Esophagus muscularis mucosa (tissue), 4 donors: ENCODE measurements at regions not wholly inside any gene's neighbourhood (a gene's known extent, or its start where the extent isn't known, plus 50 kb on each side); places are given as distances from the start of the nearest gene placed in this dataset.

Source experiments
- DNase-seq: peaks from one replicate; pipeline ENCODE4 v3.0.0-alpha.2; 2017; ENCODE audit errors: extremely low spot score
- H3K27ac ChIP-seq, 4 donors: fragments of 200-600 bp; sonication (generic); replicated peaks in 1 of 4; 1 replicate in 3 of 4; 2 replicates in 1 of 4; pipeline ENCODE4 v1.5.1; 2016 to 2019; ENCODE audit warnings: mild to moderate bottlenecking in 1 of 4
- H3K27me3 ChIP-seq, 4 donors: fragments of 200-600 bp; sonication (generic); one replicate each; pipeline versions ENCODE4 v1.5.1 to v1.6.0; 2016 to 2019
- H3K36me3 ChIP-seq, 4 donors: fragments of 200-600 bp; sonication (generic); one replicate each; pipeline ENCODE4 v1.5.1; 2016 to 2019
- H3K4me1 ChIP-seq, 4 donors: fragments of 200-600 bp; sonication (generic); one replicate each; pipeline ENCODE4 v1.5.1; 2016 to 2019
- H3K4me3 ChIP-seq, 4 donors: fragments of 200-600 bp; sonication (generic); 1 replicate in 2 of 4; 2 replicates in 2 of 4; pipeline ENCODE4 v1.5.1; 2016 to 2019; ENCODE audit warnings: mild to moderate bottlenecking in 4 of 4, moderate library complexity in 1 of 4
- H3K9me3 ChIP-seq, 4 donors: fragments of 200-600 bp; sonication (generic); 1 replicate in 3 of 4; 2 replicates in 1 of 4; pipeline ENCODE4 v1.5.1; 2016 to 2019
- CTCF ChIP-seq, 3 experiments: fragments of 200-600 bp in 2 of 3; fragments of 450-650 bp in 1 of 3; sonication (generic) in 2 of 3; IDR thresholded peaks; one replicate each; pipeline ENCODE4 v1.5.1; 2017 to 2019; ENCODE audit warnings: antibody characterized with exemption in 3 of 3, mild to moderate bottlenecking in 2 of 3, moderate library complexity in 1 of 3
- EP300 ChIP-seq: sonication (generic); formaldehyde crosslinking; IDR thresholded peaks from one replicate; pipeline ENCODE4 v1.6.1; 2017; ENCODE audit warnings: antibody characterized with exemption
- POLR2A ChIP-seq: fragments of 450-650 bp; IDR thresholded peaks from one replicate; pipeline ENCODE4 v1.6.1; 2017; ENCODE audit warnings: antibody characterized with exemption, moderate library complexity, mild to moderate bottlenecking, low read depth
- POLR2AphosphoS5 ChIP-seq, 2 donors: sonication (generic); formaldehyde crosslinking; IDR thresholded peaks; one replicate each; pipeline ENCODE4 v1.6.1; 2017; ENCODE audit warnings: antibody characterized with exemption in 2 of 2
- WGBS: methylation state at CpG from one replicate; pipeline ENCODE4 v1.1.5; 2018; 5-methylcytosine and 5-hydroxymethylcytosine counted together
- intact Hi-C: fragments of 100-400 bp; cut with DNase I; formaldehyde crosslinking; loops from one replicate; pipeline ENCODE4 v1.15.1; 2023

GRCh38 chr1:177547200-177547599, 376.4 kb downstream of the BRINP2 start:
- intact Hi-C loops, result no loop called here
- TF ChIP-seq POLR2AphosphoS5 (IDR thresholded peaks at IDR 0.05) (no peak), CTCF (IDR thresholded peaks at IDR 0.05) (no peak), POLR2A (no peak), EP300 (no peak)
- 78% methylated on average over 3 of the region's 3 CpGs for WGBS
- Histone ChIP-seq H3K27me3 (no peaks in the 10 kb centered on the region), H3K36me3 (no peaks in the 10 kb centered on the region), H3K4me3 (no peak overlapping the region), H3K4me1 (no peaks in the 10 kb centered on the region), H3K27ac (no peak overlapping the region), H3K9me3 (peaks cover 0 to 5% (median 0%) of the 10 kb centered on the region in 4 donors)
- DNase-seq, result no peak

GRCh38 chr1:177546346-177546745, 375.6 kb downstream of the BRINP2 start:
- no peaks in the 10 kb centered on the region for H3K4me1 ChIP-seq
- no peaks in the 10 kb centered on the region for H3K36me3 ChIP-seq
- TF ChIP-seq EP300, result no peak
- no peak for TF ChIP-seq POLR2A
- no peak for TF ChIP-seq CTCF (IDR thresholded peaks at IDR 0.05)
- TF ChIP-seq POLR2AphosphoS5 (IDR thresholded peaks at IDR 0.05), result no peak
- peaks cover 0 to 3% (median 0%) of the 10 kb centered on the region in 4 donors for H3K9me3 ChIP-seq
- no peak overlapping the region for H3K4me3 ChIP-seq
- no peak overlapping the region for H3K27ac ChIP-seq
- intact Hi-C loops, result no loop called here
- DNase-seq, result no peak
- H3K27me3 ChIP-seq, result no peaks in the 10 kb centered on the region

GRCh38 chr1:177526201-177526600, 355.4 kb downstream of the BRINP2 start:
- intact Hi-C loops, result no loop called here
- WGBS, result 92% methylated on average over 1 of the region's 1 CpG

GRCh38 chr1:177525176-177525575, 354.4 kb downstream of the BRINP2 start:
- intact Hi-C loops, result no loop called here
- Histone ChIP-seq H3K36me3 (no peaks in the 10 kb centered on the region), H3K27me3 (no peaks in the 10 kb centered on the region), H3K4me3 (no peak overlapping the region), H3K27ac (no peak overlapping the region), H3K4me1 (peaks cover 0 to 2% (median 0%) of the 10 kb centered on the region in 4 donors), H3K9me3 (no peaks in the 10 kb centered on the region)
- WGBS, result 58% methylated on average over 2 of the region's 2 CpGs
- no peak for TF ChIP-seq EP300
- TF ChIP-seq POLR2AphosphoS5 (IDR thresholded peaks at IDR 0.05), result no peak
- TF ChIP-seq CTCF (IDR thresholded peaks at IDR 0.05), result no peak
- no peak for TF ChIP-seq POLR2A
- DNase-seq, result no peak

More at GRCh38 chr1:177526201-177526600, 355.4 kb downstream of the BRINP2 start:
- TF ChIP-seq POLR2A (no peak), EP300 (no peak), POLR2AphosphoS5 (IDR thresholded peaks at IDR 0.05) (no peak), CTCF (IDR thresholded peaks at IDR 0.05) (no peak)
- H3K27ac ChIP-seq, result no peak overlapping the region
- peaks cover 0 to 2% (median 0%) of the 10 kb centered on the region in 4 donors for H3K4me1 ChIP-seq
- no peaks in the 10 kb centered on the region for H3K27me3 ChIP-seq
- no peak for DNase-seq
- no peaks in the 10 kb centered on the region for H3K36me3 ChIP-seq
- H3K4me3 ChIP-seq, result no peak overlapping the region
- H3K9me3 ChIP-seq, result no peaks in the 10 kb centered on the region

- Histone ChIP-seq H3K36me3 (no peaks in the 10 kb centered on the region), H3K9me3 (no peaks in the 10 kb centered on the region), H3K4me1 (no peaks in the 10 kb centered on the region), H3K27me3 (no peaks in the 10 kb centered on the region), H3K27ac (no peak overlapping the region), H3K4me3 (no peak overlapping the region)
- intact Hi-C loops, result no loop called here
- 49% methylated on average over 3 of the region's 3 CpGs for WGBS
- no peak for TF ChIP-seq CTCF (IDR thresholded peaks at IDR 0.05)
- TF ChIP-seq EP300, result no peak
- TF ChIP-seq POLR2AphosphoS5 (IDR thresholded peaks at IDR 0.05), result no peak
- no peak for TF ChIP-seq POLR2A
- no peak for DNase-seq
Measured at GRCh38 chr1:177517546-177517945, 346.8 kb downstream of the BRINP2 start.
